ENCODE measurements at regions not wholly inside any gene's neighbourhood (a gene's known extent, or its start where the extent isn't known, plus 50 kb on each side); places are given as distances from the start of the nearest gene placed in this dataset.

- no peak for TF ChIP-seq POLR2AphosphoS5 (IDR thresholded peaks at IDR 0.05; ENCODE audit: insufficient read depth, low read depth, low read length)
- TF ChIP-seq CTCF (IDR thresholded peaks at IDR 0.05; ENCODE audit: extremely low read depth in 1 of 2, insufficient read depth in 1 of 2, low read depth in 1 of 2, low read length in 2 of 2), result no peak
- TF ChIP-seq POLR2A (IDR thresholded peaks at IDR 0.05; ENCODE audit: low read depth, low read length), result no peak
- TF ChIP-seq EZH2 (IDR thresholded peaks at IDR 0.05; ENCODE audit: borderline replicate concordance, low read depth, low read length, severe bottlenecking), result no peak
Measured at GRCh38 chr2:164182116-164182627, 439.1 kb downstream of the GRB14 start.

Measured in endothelial cell of umbilical vein (primary cell).